ENCODE measurements at regions not wholly inside any gene's neighbourhood (a gene's known extent, or its start where the extent isn't known, plus 50 kb on each side); places are given as distances from the start of the nearest gene placed in this dataset.

DNA sequence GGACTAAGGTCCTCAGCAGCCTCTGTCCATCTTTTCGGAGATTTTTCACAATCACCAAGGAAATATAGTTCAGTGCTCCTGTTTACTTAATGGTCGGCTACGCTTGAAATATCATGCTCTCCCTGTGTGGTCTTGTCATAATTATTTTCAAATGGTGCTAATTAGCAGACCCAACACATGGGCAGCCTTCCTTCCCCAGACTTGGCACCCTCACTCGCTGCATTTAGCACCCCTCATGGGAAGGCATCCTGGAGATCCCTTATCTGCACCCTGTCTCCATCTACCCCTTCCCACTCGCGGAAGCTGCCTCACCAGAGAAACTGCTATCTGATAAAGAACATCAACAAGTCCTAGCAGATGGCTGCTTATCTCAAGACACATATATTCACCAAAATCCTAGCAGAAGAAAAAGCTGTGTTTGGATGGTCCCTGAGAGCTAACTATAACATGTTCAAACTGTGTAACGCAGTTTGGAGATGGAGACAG is 131.0 kb upstream of the ESR1 start:
- no peak for TF ChIP-seq EZH2 (IDR thresholded peaks at IDR 0.05; ENCODE audit: borderline replicate concordance, low read length)
- TF ChIP-seq, protein P1, sequence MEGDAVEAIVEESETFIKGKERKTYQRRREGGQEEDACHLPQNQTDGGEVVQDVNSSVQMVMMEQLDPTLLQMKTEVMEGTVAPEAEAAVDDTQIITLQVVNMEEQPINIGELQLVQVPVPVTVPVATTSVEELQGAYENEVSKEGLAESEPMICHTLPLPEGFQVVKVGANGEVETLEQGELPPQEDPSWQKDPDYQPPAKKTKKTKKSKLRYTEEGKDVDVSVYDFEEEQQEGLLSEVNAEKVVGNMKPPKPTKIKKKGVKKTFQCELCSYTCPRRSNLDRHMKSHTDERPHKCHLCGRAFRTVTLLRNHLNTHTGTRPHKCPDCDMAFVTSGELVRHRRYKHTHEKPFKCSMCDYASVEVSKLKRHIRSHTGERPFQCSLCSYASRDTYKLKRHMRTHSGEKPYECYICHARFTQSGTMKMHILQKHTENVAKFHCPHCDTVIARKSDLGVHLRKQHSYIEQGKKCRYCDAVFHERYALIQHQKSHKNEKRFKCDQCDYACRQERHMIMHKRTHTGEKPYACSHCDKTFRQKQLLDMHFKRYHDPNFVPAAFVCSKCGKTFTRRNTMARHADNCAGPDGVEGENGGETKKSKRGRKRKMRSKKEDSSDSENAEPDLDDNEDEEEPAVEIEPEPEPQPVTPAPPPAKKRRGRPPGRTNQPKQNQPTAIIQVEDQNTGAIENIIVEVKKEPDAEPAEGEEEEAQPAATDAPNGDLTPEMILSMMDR (conservative IDR thresholded peaks at IDR 0.05 in 1 of 2, IDR thresholded peaks at IDR 0.05 in 1 of 2; ENCODE audit: extremely low read depth in 1 of 2, insufficient read depth in 1 of 2, low read depth in 1 of 2, low read length in 2 of 2): no peak
